OCI-LY3 (cell line): ENCODE measurements at regions not wholly inside any gene's neighbourhood (a gene's known extent, or its start where the extent isn't known, plus 50 kb on each side); places are given as distances from the start of the nearest gene placed in this dataset.

Source experiments
- EZH2phosphoT487 ChIP-seq: fragments of 200-600 bp; shearing (Covaris generic); IDR thresholded peaks from 2 replicates; pipeline ENCODE4 v1.6.1; 2018; ENCODE audit warnings: antibody characterized with exemption, mixed run types, low read depth
- TF ChIP-seq, protein P1 (sequence below): fragments of 200-600, 300-600 bp; sonication (generic); IDR thresholded peaks from 2 replicates; pipeline ENCODE4 v1.5.1; 2014; ENCODE audit warnings: antibody characterized with exemption, low read length, low read depth

DNA sequence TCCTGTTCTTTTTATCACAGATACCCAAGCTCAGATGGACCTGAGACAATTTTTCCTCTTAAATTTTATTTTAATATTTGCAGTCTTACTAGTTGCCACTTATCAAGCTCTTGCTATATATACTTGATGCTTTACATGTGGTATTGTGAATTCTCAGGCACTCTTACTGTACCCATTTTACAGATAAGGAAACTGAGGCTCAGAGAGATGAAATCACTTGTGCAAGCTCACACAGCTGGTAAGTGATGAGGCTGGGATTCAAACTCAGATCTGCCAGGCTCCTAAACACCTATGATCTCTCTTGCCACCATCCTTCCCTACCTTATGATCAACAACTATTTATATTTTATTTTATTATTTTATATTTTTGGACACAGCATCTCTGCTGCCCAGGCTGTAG is 133.0 kb upstream of the LHX5 start:
- TF ChIP-seq EZH2phosphoT487 = no peak
- TF ChIP-seq, protein P1, sequence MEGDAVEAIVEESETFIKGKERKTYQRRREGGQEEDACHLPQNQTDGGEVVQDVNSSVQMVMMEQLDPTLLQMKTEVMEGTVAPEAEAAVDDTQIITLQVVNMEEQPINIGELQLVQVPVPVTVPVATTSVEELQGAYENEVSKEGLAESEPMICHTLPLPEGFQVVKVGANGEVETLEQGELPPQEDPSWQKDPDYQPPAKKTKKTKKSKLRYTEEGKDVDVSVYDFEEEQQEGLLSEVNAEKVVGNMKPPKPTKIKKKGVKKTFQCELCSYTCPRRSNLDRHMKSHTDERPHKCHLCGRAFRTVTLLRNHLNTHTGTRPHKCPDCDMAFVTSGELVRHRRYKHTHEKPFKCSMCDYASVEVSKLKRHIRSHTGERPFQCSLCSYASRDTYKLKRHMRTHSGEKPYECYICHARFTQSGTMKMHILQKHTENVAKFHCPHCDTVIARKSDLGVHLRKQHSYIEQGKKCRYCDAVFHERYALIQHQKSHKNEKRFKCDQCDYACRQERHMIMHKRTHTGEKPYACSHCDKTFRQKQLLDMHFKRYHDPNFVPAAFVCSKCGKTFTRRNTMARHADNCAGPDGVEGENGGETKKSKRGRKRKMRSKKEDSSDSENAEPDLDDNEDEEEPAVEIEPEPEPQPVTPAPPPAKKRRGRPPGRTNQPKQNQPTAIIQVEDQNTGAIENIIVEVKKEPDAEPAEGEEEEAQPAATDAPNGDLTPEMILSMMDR = no peak
